ENCODE measurements at regions not wholly inside any gene's neighbourhood (a gene's known extent, or its start where the extent isn't known, plus 50 kb on each side); places are given as distances from the start of the nearest gene placed in this dataset.

GRCh38 chr10:114716811-114717404 lies 58.8 kb upstream of the ABLIM1 start:
- TF ChIP-seq CTCF (IDR thresholded peaks at IDR 0.05) (no peak), POLR2A (IDR thresholded peaks at IDR 0.05) (no peak)

All from esophagus squamous epithelium (tissue), 4 donors.